ENCODE measurements at regions not wholly inside any gene's neighbourhood (a gene's known extent, or its start where the extent isn't known, plus 50 kb on each side); places are given as distances from the start of the nearest gene placed in this dataset.

GRCh38 chr5:127227881-127228280 lies 62.7 kb upstream of the MEGF10 start:
- Mint-ChIP-seq H3K27ac (ENCODE audit: unreplicated experiment) (no peak overlapping the region), H3K4me3 (ENCODE audit: low read depth, unreplicated experiment) (no peak overlapping the region), H3K9me3 (ENCODE audit: low read depth, unreplicated experiment) (no peaks in the 10 kb centered on the region), H3K27me3 (ENCODE audit: unreplicated experiment) (no peaks in the 10 kb centered on the region), H3K4me1 (ENCODE audit: low read depth, unreplicated experiment) (no peaks in the 10 kb centered on the region), H3K36me3 (ENCODE audit: insufficient read depth, unreplicated experiment) (peaks cover 8% of the 10 kb centered on the region)
- intact Hi-C loops (cut with micrococcal nuclease; ENCODE audit: unreplicated experiment), result no loop called here
- DNase-seq, result no peak
- CTCF ChIA-PET, result interaction anchor here (0.6 kb wide), 1 partner anchor 134 kb away, joined by 3 read pairs; no protein-coding TSS in a partner anchor
- no TSS peak for BruUV-seq (replicated peaks)
- TF ChIP-seq, protein P1, sequence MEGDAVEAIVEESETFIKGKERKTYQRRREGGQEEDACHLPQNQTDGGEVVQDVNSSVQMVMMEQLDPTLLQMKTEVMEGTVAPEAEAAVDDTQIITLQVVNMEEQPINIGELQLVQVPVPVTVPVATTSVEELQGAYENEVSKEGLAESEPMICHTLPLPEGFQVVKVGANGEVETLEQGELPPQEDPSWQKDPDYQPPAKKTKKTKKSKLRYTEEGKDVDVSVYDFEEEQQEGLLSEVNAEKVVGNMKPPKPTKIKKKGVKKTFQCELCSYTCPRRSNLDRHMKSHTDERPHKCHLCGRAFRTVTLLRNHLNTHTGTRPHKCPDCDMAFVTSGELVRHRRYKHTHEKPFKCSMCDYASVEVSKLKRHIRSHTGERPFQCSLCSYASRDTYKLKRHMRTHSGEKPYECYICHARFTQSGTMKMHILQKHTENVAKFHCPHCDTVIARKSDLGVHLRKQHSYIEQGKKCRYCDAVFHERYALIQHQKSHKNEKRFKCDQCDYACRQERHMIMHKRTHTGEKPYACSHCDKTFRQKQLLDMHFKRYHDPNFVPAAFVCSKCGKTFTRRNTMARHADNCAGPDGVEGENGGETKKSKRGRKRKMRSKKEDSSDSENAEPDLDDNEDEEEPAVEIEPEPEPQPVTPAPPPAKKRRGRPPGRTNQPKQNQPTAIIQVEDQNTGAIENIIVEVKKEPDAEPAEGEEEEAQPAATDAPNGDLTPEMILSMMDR (IDR thresholded peaks at IDR 0.05; ENCODE audit: unreplicated experiment), result no peak

GRCh38 chr5:127228540-127229184 lies 61.9 kb upstream of the MEGF10 start:
- H3K9me3 Mint-ChIP-seq (ENCODE audit: low read depth, unreplicated experiment), result no peaks in the 10 kb centered on the region
- TF ChIP-seq, protein P1 (IDR thresholded peaks at IDR 0.05; ENCODE audit: unreplicated experiment), result no peak
- peak overlapping the region; percentile 43 for H3K27ac Mint-ChIP-seq (ENCODE audit: unreplicated experiment)
- intact Hi-C loops (cut with micrococcal nuclease; ENCODE audit: unreplicated experiment), result no loop called here
- peak overlapping the region; percentile 69 for H3K4me3 Mint-ChIP-seq (ENCODE audit: low read depth, unreplicated experiment)
- peaks cover 8% of the 10 kb centered on the region for H3K36me3 Mint-ChIP-seq (ENCODE audit: insufficient read depth, unreplicated experiment)
- no peak for DNase-seq
- H3K4me1 Mint-ChIP-seq (ENCODE audit: low read depth, unreplicated experiment), result no peaks in the 10 kb centered on the region
- H3K27me3 Mint-ChIP-seq (ENCODE audit: unreplicated experiment), result no peaks in the 10 kb centered on the region
- TSS peak; percentile 53 for BruUV-seq (replicated peaks)
- CTCF ChIA-PET, result interaction anchor here (0.6 to 1.2 kb wide), 3 partner anchors 24 to 1856 kb away, joined by 3 to 5 read pairs (median 4); no protein-coding TSS in a partner anchor

DNA sequence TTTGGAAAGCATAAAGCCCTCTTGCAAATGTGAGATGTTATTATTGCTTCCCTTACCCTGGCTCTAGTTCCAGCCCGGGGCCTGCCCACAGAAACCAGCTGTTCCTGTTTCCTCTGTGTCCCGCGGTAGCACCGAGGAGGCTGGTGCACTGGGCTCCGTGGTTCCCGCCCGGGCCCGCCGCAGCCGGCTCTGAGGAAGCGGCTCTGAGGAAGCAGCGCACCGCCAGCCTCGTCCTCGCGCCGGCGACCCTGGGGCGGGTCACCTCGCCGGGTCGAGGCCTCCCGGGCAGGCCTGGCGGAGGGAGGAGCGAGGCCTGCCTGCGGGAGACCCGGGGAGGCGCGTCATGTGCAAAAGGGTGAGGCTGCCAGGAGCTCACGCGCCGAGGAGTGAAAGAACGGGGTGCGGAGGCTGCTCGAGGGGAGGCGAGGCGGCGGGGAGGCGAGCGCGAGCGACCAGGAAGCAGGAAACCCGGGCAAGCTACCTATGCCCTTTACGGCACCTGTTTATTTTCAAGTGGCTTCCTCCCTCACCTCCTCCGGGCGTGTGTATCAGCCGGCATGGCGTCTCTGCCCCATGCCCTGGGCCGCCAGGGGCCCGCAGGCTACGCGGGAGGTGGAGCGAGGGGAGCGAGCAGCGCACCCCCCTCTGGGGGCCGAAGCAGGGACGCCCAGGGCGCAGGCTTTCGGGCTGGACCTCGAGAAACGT lies 61.3 kb upstream of the MEGF10 start:
- peak overlapping the region; percentile 43 for H3K27ac Mint-ChIP-seq (ENCODE audit: unreplicated experiment)
- CTCF ChIA-PET, result interaction anchor here (0.6 to 1.2 kb wide), 2 partner anchors 25 to 682 kb away, joined by 3 to 4 read pairs; no protein-coding TSS in a partner anchor
- BruUV-seq (replicated peaks), result no TSS peak

DNA sequence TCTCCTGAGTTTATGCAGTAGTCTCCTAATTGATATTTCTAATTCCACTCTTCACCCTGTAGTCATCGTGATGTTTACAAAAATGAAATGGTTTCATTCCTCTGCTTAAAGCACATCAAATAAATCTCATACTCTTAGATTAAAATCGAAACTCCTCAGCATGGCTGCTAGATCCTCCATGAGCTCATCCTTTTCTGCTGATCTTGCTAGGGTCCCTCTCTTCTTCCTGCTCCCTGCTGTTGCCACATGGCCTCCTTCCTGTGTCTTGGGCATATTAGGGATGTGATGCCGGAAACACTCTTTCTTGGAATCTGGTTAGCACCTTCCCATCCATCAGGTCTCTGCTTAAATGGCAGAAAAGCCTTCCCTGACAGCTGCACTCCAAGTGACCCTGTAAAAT lies 59.5 kb upstream of the MEGF10 start:
- Mint-ChIP-seq H3K27ac (ENCODE audit: unreplicated experiment) (no peak overlapping the region), H3K27me3 (ENCODE audit: unreplicated experiment) (no peaks in the 10 kb centered on the region), H3K36me3 (ENCODE audit: insufficient read depth, unreplicated experiment) (peaks cover 8% of the 10 kb centered on the region), H3K4me1 (ENCODE audit: low read depth, unreplicated experiment) (no peaks in the 10 kb centered on the region), H3K4me3 (ENCODE audit: low read depth, unreplicated experiment) (no peak overlapping the region), H3K9me3 (ENCODE audit: low read depth, unreplicated experiment) (no peaks in the 10 kb centered on the region)
- intact Hi-C loops (cut with micrococcal nuclease; ENCODE audit: unreplicated experiment), result no loop called here
- no peak for DNase-seq
- TF ChIP-seq, protein P1 (IDR thresholded peaks at IDR 0.05; ENCODE audit: unreplicated experiment), result no peak
- CTCF ChIA-PET, result interaction anchor here (0.7 kb wide), 1 partner anchor 681 kb away, joined by 3 read pairs; no protein-coding TSS in a partner anchor
- no TSS peak for BruUV-seq (replicated peaks)

More for the DNA sequence above, 61.3 kb upstream of the MEGF10 start:
- H3K36me3 Mint-ChIP-seq (ENCODE audit: insufficient read depth, unreplicated experiment), result peaks cover 8% of the 10 kb centered on the region
- H3K9me3 Mint-ChIP-seq (ENCODE audit: low read depth, unreplicated experiment), result no peaks in the 10 kb centered on the region
- TF ChIP-seq, protein P1 (IDR thresholded peaks at IDR 0.05; ENCODE audit: unreplicated experiment), result no peak
- H3K4me3 Mint-ChIP-seq (ENCODE audit: low read depth, unreplicated experiment), result peak overlapping the region; percentile 69
- no peaks in the 10 kb centered on the region for H3K4me1 Mint-ChIP-seq (ENCODE audit: low read depth, unreplicated experiment)
- DNase-seq, result peak; percentile 70
- intact Hi-C loops (cut with micrococcal nuclease; ENCODE audit: unreplicated experiment), result no loop called here
- H3K27me3 Mint-ChIP-seq (ENCODE audit: unreplicated experiment), result no peaks in the 10 kb centered on the region

Data from Calu3 (cell line).